CD4-positive, alpha-beta T cell treated with Interleukin-4 for 4 hours (primary cell): ENCODE measurements at regions not wholly inside any gene's neighbourhood (a gene's known extent, or its start where the extent isn't known, plus 50 kb on each side); places are given as distances from the start of the nearest gene placed in this dataset.
"Not testable (repeated sequence)": the region's sequence is repeated elsewhere in the genome, so short reads cannot be mapped to it uniquely, and the experiment has no call there.

Experiments
- DNase-seq: peaks from one replicate; pipeline ENCODE4 v3.0.0-alpha.2; 2020

- no peak for DNase-seq
Measured at GRCh38 chr2:40584432-40584831, 132.5 kb upstream of the SLC8A1 start.

GRCh38 chr2:40591774-40592173, 139.9 kb upstream of the SLC8A1 start:
- no peak for DNase-seq

GRCh38 chr2:40592218-40592617, 140.3 kb upstream of the SLC8A1 start:
- no peak for DNase-seq

- no peak for DNase-seq
Measured at GRCh38 chr2:40606862-40607261, 155.0 kb upstream of the SLC8A1 start.

GRCh38 chr2:40611196-40611595, 159.3 kb upstream of the SLC8A1 start:
- DNase-seq = no peak

- DNase-seq = no peak
Measured at GRCh38 chr2:40625849-40626248, 174.0 kb upstream of the SLC8A1 start.

- DNase-seq = no peak
Measured at GRCh38 chr2:40628556-40628955, 176.7 kb upstream of the SLC8A1 start.

- DNase-seq = no peak
Measured at GRCh38 chr2:40629768-40630434, 178.0 kb upstream of the SLC8A1 start.

GRCh38 chr2:40639320-40639719, 187.4 kb upstream of the SLC8A1 start:
- no peak for DNase-seq

GRCh38 chr2:40642237-40642636, 190.3 kb upstream of the SLC8A1 start:
- no peak for DNase-seq

GRCh38 chr2:40642726-40643125, 190.8 kb upstream of the SLC8A1 start:
- no peak for DNase-seq

- DNase-seq = no peak
Measured at GRCh38 chr2:40646642-40647041, 194.8 kb upstream of the SLC8A1 start.

GRCh38 chr2:40652155-40652554, 200.3 kb upstream of the SLC8A1 start:
- no peak for DNase-seq

GRCh38 chr2:40653829-40654228, 201.9 kb upstream of the SLC8A1 start:
- DNase-seq = no peak

- no peak for DNase-seq
Measured at GRCh38 chr2:40654346-40654745, 202.5 kb upstream of the SLC8A1 start.

GRCh38 chr2:40658941-40659340, 207.1 kb upstream of the SLC8A1 start:
- DNase-seq = no peak

- DNase-seq = no peak
Measured at GRCh38 chr2:40665493-40666232, 213.8 kb upstream of the SLC8A1 start.

- DNase-seq = no peak
Measured at GRCh38 chr2:40666398-40666797, 214.5 kb upstream of the SLC8A1 start.

- no peak for DNase-seq
Measured at GRCh38 chr2:40668425-40668824, 216.5 kb upstream of the SLC8A1 start.

GRCh38 chr2:40676134-40676790, 224.4 kb upstream of the SLC8A1 start:
- not testable (repeated sequence) for DNase-seq

- DNase-seq = no peak
Measured at GRCh38 chr2:40680547-40680946, 228.7 kb upstream of the SLC8A1 start.

- DNase-seq = no peak
Measured at GRCh38 chr2:40690036-40690435, 238.1 kb upstream of the SLC8A1 start.

- DNase-seq = no peak
Measured at GRCh38 chr2:40690525-40690924, 238.6 kb upstream of the SLC8A1 start.
